Sigmoid colon (tissue), 6 donors: ENCODE measurements at regions not wholly inside any gene's neighbourhood (a gene's known extent, or its start where the extent isn't known, plus 50 kb on each side); places are given as distances from the start of the nearest gene placed in this dataset.

Experiments
- DNase-seq: peaks from one replicate; pipeline ENCODE4 v3.0.0-alpha.2; 2019
- H3K27ac ChIP-seq, 4 donors: fragments of 200-600 bp; sonication (generic); one replicate each; pipeline ENCODE4 v1.5.1; 2016 to 2019; ENCODE audit warnings: mild to moderate bottlenecking in 1 of 4
- H3K27me3 ChIP-seq, 3 donors: fragments of 200-600 bp; sonication (generic); one replicate each; pipeline ENCODE4 v1.5.1; 2019; ENCODE audit warnings: mild to moderate bottlenecking in 1 of 3
- H3K36me3 ChIP-seq, 4 donors: fragments of 200-600 bp; sonication (generic); one replicate each; pipeline ENCODE4 v1.5.1; 2016 to 2019
- H3K4me1 ChIP-seq, 4 donors: fragments of 200-600 bp; sonication (generic); one replicate each; pipeline ENCODE4 v1.5.1; 2017 to 2019
- H3K4me3 ChIP-seq, 4 donors: fragments of 200-600 bp; sonication (generic); one replicate each; pipeline ENCODE4 v1.5.1; 2017 to 2019; ENCODE audit warnings: mild to moderate bottlenecking in 2 of 4, moderate library complexity in 1 of 4
- H3K9me3 ChIP-seq, 4 donors: fragments of 200-600 bp in 3 of 4; sonication (generic) in 3 of 4; one replicate each; pipeline versions ENCODE4 v1.5.1 to v1.6.1; 2013 to 2019
- EP300 ChIP-seq, 4 donors: sonication (generic); formaldehyde crosslinking; IDR thresholded peaks; one replicate each; pipeline ENCODE4 v1.6.1; 2017; ENCODE audit warnings: antibody characterized with exemption in 4 of 4
- POLR2A ChIP-seq, 2 donors: fragments of 450-650 bp; IDR thresholded peaks; one replicate each; pipeline ENCODE4 v1.6.1; 2016; ENCODE audit warnings: antibody characterized with exemption in 2 of 2, mild to moderate bottlenecking in 2 of 2, moderate library complexity in 2 of 2
- POLR2AphosphoS5 ChIP-seq, 4 donors: sonication (generic); formaldehyde crosslinking; IDR thresholded peaks; one replicate each; pipeline ENCODE4 v1.6.1; 2017; ENCODE audit warnings: antibody characterized with exemption in 4 of 4
- WGBS, 2 donors: extraction: QIAGEN DNeasy Blood & Tissue Kit; methylation state at CpG; one replicate each; pipeline ENCODE4 v1.1.7; 2013; 5-methylcytosine and 5-hydroxymethylcytosine counted together
- intact Hi-C: fragments of 100-400 bp; cut with DNase I; formaldehyde crosslinking; loops from one replicate; pipeline ENCODE4 v1.15.1; 2023
- TF ChIP-seq, protein P1 (sequence below), 4 experiments: fragments of 450-650 bp in 3 of 4; fragments of 200-600 bp in 1 of 4; IDR thresholded peaks; one replicate each; pipeline ENCODE4 v1.5.1; 2016 to 2019; ENCODE audit warnings: antibody characterized with exemption in 4 of 4, mild to moderate bottlenecking in 3 of 4, moderate library complexity in 2 of 4
- donor health status: healthy with polysubstance abuse.
- donor health status: healthy.

DNA sequence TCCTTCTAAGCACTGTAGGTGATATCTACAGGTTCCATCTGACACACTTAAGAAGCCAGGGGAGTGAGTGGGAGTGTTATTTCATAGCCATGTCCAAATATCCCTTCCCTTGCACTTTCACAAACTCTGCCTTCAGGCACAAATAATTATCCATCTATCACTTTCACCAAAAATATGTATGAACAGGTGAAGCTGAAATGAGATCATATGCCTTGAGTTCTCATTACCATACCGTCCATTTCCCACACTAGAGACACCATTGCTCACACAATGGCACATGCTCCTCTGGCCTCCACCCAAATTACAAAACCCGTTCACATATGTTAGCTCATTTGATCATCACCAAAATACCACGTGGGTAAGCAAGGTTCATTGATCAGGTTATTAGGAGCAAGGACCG, 151.9 kb upstream of the BNIP2 start:
- H3K36me3 ChIP-seq = no peaks in the 10 kb centered on the region
- 85 to 90% methylated on average over 4 of the region's 4 CpGs for WGBS, 2 donors
- DNase-seq = no peak
- H3K9me3 ChIP-seq = no peaks in the 10 kb centered on the region
- H3K4me3 ChIP-seq = no peak overlapping the region
- intact Hi-C loops = no loop called here
- no peak overlapping the region for H3K27ac ChIP-seq
- H3K4me1 ChIP-seq = no peaks in the 10 kb centered on the region
- no peaks in the 10 kb centered on the region for H3K27me3 ChIP-seq
- no peak for TF ChIP-seq POLR2AphosphoS5 (IDR thresholded peaks at IDR 0.05)

DNA sequence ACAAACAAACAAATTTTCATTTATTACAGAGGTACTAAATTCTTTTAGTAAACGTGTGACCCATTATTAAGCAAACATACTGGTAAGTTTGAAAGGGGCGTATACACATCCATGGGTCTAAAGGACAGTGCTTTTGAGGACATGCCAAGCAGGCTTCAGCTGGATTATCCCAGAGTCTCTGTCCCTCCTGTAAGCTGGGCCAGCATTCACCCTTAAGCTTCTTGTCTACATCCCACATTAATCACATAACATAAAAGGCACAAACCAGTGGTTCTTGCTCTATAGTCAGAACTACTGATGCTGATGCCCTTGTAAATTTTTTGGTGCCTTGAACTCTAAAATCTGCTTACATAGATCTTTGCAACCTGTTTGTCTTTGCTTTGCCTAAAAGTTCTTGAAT, 150.8 kb upstream of the BNIP2 start:
- no peaks in the 10 kb centered on the region for H3K9me3 ChIP-seq
- no peak overlapping the region for H3K27ac ChIP-seq
- no peak for DNase-seq
- H3K4me1 ChIP-seq = no peaks in the 10 kb centered on the region
- TF ChIP-seq POLR2A (IDR thresholded peaks at IDR 0.05) (no peak), EP300 (IDR thresholded peaks at IDR 0.05) (no peak), POLR2AphosphoS5 (IDR thresholded peaks at IDR 0.05) (no peak)
- intact Hi-C loops = no loop called here
- 66 to 85% methylated on average over 2 of the region's 2 CpGs for WGBS, 2 donors
- no peaks in the 10 kb centered on the region for H3K27me3 ChIP-seq
- H3K4me3 ChIP-seq = no peak overlapping the region
- no peaks in the 10 kb centered on the region for H3K36me3 ChIP-seq

DNA sequence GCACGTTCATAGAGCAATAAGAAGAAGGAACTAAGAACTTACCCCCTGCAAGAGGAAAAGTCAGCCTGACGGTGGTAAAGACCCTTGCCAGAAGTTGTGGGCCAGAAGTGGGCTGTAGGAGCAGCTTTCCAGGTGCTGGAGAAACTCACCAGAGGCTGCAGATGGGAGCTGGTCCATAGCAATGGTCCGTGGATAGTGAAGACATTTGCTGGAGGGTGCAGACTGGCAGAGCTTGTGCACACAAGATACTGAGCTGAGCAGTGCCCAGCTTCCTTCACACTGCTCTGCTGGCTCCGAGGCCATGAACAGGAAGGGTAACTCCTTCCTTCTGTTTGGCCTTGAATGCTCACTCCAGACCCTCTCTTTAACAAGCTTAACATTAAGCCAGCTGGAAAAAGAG, 149.8 kb upstream of the BNIP2 start:
- no peaks in the 10 kb centered on the region for H3K4me1 ChIP-seq
- H3K36me3 ChIP-seq = no peaks in the 10 kb centered on the region
- whole genome bisulfite sequencing, 2 donors = 36 to 39% methylated on average over 4 of the region's 4 CpGs
- H3K9me3 ChIP-seq = no peaks in the 10 kb centered on the region
- no peak overlapping the region for H3K4me3 ChIP-seq
- no peak for DNase-seq
- TF ChIP-seq, protein P1, sequence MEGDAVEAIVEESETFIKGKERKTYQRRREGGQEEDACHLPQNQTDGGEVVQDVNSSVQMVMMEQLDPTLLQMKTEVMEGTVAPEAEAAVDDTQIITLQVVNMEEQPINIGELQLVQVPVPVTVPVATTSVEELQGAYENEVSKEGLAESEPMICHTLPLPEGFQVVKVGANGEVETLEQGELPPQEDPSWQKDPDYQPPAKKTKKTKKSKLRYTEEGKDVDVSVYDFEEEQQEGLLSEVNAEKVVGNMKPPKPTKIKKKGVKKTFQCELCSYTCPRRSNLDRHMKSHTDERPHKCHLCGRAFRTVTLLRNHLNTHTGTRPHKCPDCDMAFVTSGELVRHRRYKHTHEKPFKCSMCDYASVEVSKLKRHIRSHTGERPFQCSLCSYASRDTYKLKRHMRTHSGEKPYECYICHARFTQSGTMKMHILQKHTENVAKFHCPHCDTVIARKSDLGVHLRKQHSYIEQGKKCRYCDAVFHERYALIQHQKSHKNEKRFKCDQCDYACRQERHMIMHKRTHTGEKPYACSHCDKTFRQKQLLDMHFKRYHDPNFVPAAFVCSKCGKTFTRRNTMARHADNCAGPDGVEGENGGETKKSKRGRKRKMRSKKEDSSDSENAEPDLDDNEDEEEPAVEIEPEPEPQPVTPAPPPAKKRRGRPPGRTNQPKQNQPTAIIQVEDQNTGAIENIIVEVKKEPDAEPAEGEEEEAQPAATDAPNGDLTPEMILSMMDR (IDR thresholded peaks at IDR 0.05) = no peak
- no peak for TF ChIP-seq EP300 (IDR thresholded peaks at IDR 0.05)
- no peak for TF ChIP-seq POLR2AphosphoS5 (IDR thresholded peaks at IDR 0.05)
- TF ChIP-seq POLR2A (IDR thresholded peaks at IDR 0.05) = no peak
- no peaks in the 10 kb centered on the region for H3K27me3 ChIP-seq
- intact Hi-C loops = no loop called here
- H3K27ac ChIP-seq = no peak overlapping the region

DNA sequence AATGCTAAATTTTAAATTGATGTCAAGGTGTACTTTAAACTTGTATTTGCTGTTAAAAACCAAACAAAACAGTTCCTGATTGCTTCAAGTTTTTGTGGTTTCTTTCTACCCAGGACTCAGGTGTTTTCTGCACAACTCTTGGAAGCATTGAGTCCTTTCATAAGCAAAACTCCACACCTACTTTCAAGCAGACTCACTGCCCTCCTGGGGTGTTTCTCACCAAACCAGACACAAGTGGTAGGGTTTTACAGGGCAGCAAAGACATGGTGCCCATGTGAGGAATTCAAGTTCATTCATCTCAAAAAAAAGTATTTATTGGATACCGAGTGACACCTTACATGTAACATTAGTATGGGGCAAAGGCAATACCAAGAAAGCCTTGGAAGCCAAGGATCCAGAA, 146.7 kb upstream of the BNIP2 start:
- WGBS, 2 donors = 87 to 88% methylated on average over 1 of the region's 1 CpG
- Histone ChIP-seq H3K27ac (no peak overlapping the region), H3K4me3 (no peak overlapping the region), H3K27me3 (no peaks in the 10 kb centered on the region), H3K4me1 (no peaks in the 10 kb centered on the region), H3K9me3 (no peaks in the 10 kb centered on the region), H3K36me3 (no peaks in the 10 kb centered on the region)
- no peak for DNase-seq
- intact Hi-C loops = no loop called here
- TF ChIP-seq POLR2AphosphoS5 (IDR thresholded peaks at IDR 0.05) (no peak), EP300 (IDR thresholded peaks at IDR 0.05) (no peak), POLR2A (IDR thresholded peaks at IDR 0.05) (no peak)
- TF ChIP-seq, protein P1 (IDR thresholded peaks at IDR 0.05) = no peak

DNA sequence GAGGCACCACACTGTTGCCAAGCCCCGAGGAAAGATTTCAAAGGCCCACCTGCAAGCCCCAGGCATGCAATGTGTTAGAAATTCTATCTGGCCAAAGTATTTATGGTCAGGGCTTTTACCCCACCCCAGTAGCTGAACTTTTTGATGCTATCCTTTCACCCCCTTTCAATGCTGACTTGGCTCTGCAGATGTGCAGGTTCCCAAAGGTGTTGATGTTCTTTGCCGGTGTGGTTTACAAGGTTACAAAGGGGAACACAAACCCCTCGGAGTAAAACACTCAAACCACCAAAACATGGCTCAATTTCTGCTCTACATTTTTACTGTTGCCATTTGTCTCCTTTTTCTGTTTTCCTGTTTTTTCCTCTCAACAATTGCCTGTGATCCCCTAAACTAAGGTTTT, 145.4 kb upstream of the BNIP2 start:
- H3K27ac ChIP-seq = no peak overlapping the region
- no peaks in the 10 kb centered on the region for H3K4me1 ChIP-seq
- WGBS, 2 donors = 55 to 58% methylated on average over 3 of the region's 3 CpGs
- no peaks in the 10 kb centered on the region for H3K36me3 ChIP-seq
- H3K4me3 ChIP-seq = no peak overlapping the region
- intact Hi-C loops = no loop called here
- TF ChIP-seq EP300 (IDR thresholded peaks at IDR 0.05) (no peak), POLR2A (IDR thresholded peaks at IDR 0.05) (no peak), POLR2AphosphoS5 (IDR thresholded peaks at IDR 0.05) (no peak)
- TF ChIP-seq, protein P1 (IDR thresholded peaks at IDR 0.05) = no peak
- no peaks in the 10 kb centered on the region for H3K27me3 ChIP-seq
- no peak for DNase-seq
- H3K9me3 ChIP-seq = no peaks in the 10 kb centered on the region

DNA sequence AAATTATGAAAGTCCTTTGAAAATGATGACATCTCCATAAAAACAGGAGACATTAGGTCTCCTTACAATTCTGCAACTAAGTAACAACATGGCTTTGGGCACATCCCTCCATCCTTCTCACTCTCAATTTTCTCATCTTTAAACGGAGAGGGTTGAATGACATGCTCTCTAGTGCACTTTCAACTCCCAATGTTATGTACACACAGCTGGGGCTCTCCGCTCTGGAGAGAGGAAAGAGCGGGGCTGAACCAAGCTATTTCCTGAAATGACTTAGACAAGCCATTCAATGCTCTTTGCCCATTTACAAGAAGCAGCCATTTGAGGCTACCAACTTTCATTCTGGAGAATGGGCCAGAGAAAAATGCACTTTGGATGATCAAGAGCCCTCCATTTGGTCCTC, 144.2 kb upstream of the BNIP2 start:
- no peak overlapping the region for H3K4me3 ChIP-seq
- intact Hi-C loops = no loop called here
- no peak for TF ChIP-seq POLR2AphosphoS5 (IDR thresholded peaks at IDR 0.05)
- TF ChIP-seq, protein P1 (IDR thresholded peaks at IDR 0.05) = no peak
- no peak for TF ChIP-seq POLR2A (IDR thresholded peaks at IDR 0.05)

More for the DNA sequence above, 144.2 kb upstream of the BNIP2 start:
- H3K4me1 ChIP-seq = no peaks in the 10 kb centered on the region
- H3K27me3 ChIP-seq = no peaks in the 10 kb centered on the region
- H3K9me3 ChIP-seq = no peaks in the 10 kb centered on the region
- H3K36me3 ChIP-seq = no peaks in the 10 kb centered on the region
- H3K27ac ChIP-seq = no peak overlapping the region
- no peak for DNase-seq
- WGBS, 2 donors = 55 to 72% methylated on average over 3 of the region's 3 CpGs
